ENCODE measurements at regions not wholly inside any gene's neighbourhood (a gene's known extent, or its start where the extent isn't known, plus 50 kb on each side); places are given as distances from the start of the nearest gene placed in this dataset.

DNA sequence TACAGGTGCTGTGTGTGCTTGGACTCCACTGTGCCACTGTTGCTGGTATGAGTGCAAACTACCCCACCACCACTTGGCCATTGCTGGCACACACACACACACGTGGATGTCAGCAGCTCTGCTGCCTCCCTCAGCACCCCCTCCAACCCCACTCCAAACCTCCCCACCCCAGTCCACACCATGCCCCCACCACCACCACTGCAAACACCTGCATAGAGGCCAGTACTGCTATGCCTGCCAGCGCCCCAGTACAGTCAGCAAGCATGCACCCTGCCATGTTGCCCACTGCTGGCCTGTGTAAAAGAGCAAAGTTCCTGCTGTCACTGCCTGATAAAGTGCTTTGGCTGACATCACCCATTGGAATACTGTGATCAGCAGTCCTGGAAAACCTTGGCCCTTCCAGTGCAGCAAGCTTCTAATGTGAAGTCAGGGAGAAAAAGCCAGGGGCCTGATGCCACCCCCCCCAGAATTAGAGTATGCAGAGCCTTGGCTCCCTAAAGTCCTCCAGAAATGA lies 519.2 kb upstream of the PCDH15 start:
- FAIRE-seq: no peak

DNA sequence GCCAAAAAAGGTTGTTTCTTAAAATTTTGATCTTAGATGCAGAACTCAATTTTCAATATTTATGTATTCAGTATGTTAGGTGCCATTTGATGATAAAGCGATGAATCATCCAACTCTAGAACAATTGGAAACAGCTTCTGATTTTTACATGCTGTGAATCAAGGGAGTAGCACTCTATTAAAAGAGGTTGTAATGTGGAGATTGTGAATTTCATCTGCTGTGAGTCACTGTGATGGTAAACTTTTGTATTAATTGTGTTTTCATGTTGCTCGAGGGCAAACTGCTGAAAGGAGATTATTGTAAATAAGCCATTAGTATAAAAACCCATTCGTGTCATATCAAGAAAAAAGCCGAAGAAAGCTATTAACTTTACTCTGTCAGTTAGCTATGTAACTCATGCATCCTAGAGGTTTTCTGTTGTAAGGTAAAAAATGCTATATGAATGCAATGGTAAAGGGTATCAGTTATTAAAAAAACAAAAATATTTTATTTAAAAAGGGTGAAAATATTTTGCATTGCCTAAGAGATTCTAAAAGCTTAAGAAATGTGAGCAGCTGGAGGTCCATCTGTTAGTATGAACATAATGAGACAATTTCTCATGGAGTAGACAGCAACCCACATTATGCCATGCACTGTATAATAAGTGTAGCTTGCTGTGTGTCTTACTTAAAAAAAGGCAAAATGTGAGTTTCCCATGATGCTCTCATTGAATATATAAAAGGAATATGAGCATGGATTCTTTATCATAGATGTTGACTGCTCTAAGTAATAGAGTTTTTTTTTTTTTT lies 511.0 kb upstream of the PCDH15 start:
- DNase-seq (ENCODE audit: extremely low spot score, insufficient read length, low read depth) (no peak), FAIRE-seq (no peak)

More for the DNA sequence above, 519.2 kb upstream of the PCDH15 start:
- DNase-seq (ENCODE audit: extremely low spot score, insufficient read length, low read depth): no peak

GRCh38 chr10:55310143-55310542 lies 509.1 kb upstream of the PCDH15 start:
- DNase-seq (ENCODE audit: extremely low spot score, insufficient read length, low read depth) (no peak), FAIRE-seq (no peak)

GRCh38 chr10:55305285-55305684 lies 504.3 kb upstream of the PCDH15 start:
- FAIRE-seq (no peak), DNase-seq (ENCODE audit: extremely low spot score, insufficient read length, low read depth) (no peak)

- DNase-seq (ENCODE audit: extremely low spot score, insufficient read length, low read depth): no peak
- FAIRE-seq: no peak
Measured at GRCh38 chr10:55287346-55287745, 486.3 kb upstream of the PCDH15 start.

DNA sequence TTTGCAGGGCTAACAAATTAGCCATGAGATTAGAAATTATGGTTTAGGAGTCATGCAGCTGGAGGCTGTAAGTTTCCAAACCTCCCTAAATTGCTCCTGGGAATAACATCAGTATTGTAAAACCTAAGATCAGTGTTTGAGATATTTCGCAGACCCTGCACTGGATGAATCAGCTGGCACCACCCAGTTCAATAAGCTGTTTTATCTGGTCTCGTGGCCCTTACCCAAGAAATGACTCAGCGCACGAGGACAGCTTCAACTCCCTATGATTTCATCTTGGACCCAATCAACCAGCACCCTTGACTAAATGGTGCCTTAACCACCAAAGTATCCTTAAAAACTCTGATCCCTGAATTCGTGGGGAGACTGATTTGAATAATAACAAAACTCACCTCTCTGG lies 482.0 kb upstream of the PCDH15 start:
- DNase-seq (ENCODE audit: extremely low spot score, insufficient read length, low read depth) (no peak), FAIRE-seq (no peak)

- DNase-seq (ENCODE audit: extremely low spot score, insufficient read length, low read depth) (no peak), FAIRE-seq (no peak)
Measured at GRCh38 chr10:55280696-55281095, 479.7 kb upstream of the PCDH15 start.

DNA sequence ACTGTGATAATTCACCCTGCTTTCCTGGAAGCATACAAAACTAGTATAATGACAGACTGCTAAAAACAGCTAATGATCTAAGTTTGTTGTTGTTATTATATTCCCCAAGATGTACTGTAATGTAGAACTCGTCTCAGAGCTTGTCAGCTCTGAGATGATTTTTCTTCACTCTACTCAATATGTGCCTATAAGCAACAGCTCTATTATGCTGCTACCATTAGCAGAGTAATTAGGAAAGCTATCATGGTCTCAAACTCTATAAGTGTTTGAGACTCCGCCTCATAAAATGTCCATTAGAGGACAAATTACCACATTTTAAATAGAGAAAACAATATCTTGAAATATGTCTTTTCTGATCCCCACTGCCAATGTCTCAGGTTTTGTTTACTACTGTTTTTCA lies 476.5 kb upstream of the PCDH15 start:
- DNase-seq (ENCODE audit: extremely low spot score, insufficient read length, low read depth) (no peak), FAIRE-seq (no peak)

DNA sequence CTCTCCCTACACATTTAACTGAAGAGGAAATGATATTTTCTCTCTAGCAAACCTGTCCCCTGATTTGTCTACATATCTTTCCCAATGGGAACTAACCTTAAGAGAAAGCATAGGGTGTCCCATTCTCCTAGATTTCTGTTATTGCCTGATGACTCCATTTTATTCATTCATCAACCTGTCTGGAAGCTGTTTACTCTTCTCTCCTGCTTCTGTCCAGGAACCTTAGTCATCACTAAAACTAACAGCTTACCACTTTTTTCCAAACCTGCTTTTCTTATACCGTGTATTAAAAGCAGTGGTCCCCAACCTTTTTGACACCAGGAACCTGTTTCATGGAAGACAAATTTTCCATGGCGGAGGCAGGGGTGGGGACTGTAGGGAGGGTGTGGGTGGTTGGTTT lies 473.3 kb upstream of the PCDH15 start:
- DNase-seq (ENCODE audit: extremely low spot score, insufficient read length, low read depth) (no peak), FAIRE-seq (no peak)

DNA sequence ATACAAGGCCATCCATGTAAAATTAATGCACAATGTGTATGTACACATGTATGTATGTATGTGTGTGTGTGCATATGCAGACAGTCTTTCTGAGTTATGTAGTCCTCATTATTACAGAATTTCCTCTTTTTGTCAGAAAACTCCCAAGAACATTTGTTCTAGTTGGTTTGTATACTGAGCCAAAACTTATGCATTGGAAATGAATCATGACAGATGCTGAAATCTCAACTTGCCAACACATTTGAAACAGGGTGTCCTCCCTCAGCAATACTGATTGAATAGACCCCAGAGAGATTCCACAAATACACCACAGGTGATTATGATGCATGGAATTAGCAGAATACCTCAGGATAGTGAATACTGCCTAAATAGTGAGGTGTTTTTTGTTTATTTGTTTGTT lies 472.9 kb upstream of the PCDH15 start:
- FAIRE-seq: no peak
- DNase-seq (ENCODE audit: extremely low spot score, insufficient read length, low read depth): no peak

DNA sequence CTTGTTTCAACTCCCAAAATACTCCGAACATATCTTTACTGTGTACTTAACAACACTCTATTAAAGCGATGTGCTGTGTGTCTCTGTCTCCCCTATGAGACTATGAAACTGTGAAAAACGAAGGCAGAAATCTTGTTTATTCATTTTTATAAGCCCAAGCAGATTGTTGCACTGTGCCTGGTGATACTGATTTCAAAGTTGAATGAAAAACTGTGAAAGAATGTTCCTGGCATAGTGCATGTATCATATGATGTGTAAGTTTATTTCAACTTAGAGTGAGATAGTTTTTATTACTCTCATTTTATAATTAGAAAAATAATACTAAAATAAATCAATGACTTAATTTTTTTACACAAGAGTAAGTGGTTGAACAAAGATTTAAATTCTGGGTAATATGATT lies 471.9 kb upstream of the PCDH15 start:
- FAIRE-seq (no peak), DNase-seq (ENCODE audit: extremely low spot score, insufficient read length, low read depth) (no peak)

- DNase-seq (ENCODE audit: extremely low spot score, insufficient read length, low read depth) (no peak), FAIRE-seq (no peak)
Measured at GRCh38 chr10:55266797-55267196, 465.8 kb upstream of the PCDH15 start.

- no peak for FAIRE-seq
- DNase-seq (ENCODE audit: extremely low spot score, insufficient read length, low read depth): no peak
Measured at GRCh38 chr10:55263327-55263726, 462.3 kb upstream of the PCDH15 start.

DNA sequence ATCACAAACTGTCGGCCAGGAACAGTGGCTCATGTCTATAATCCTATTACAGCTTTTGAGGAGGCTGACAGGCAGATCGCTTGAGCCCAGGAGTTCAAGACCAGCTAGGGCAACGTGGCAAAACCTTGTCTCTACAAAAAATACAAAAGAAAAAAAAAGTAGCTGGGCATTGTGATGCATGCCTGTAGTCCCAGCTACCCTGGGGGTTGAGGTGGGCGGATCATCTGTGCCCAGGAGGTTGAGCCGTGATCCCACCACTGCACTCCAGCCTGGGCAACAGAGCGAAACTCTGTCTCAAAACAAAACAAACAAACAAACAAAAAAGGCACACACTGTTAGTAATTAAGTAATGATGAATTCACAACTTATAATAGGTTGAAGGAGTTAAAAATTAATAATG lies 441.5 kb upstream of the PCDH15 start:
- no peak for DNase-seq (ENCODE audit: extremely low spot score, insufficient read length, low read depth)

DNA sequence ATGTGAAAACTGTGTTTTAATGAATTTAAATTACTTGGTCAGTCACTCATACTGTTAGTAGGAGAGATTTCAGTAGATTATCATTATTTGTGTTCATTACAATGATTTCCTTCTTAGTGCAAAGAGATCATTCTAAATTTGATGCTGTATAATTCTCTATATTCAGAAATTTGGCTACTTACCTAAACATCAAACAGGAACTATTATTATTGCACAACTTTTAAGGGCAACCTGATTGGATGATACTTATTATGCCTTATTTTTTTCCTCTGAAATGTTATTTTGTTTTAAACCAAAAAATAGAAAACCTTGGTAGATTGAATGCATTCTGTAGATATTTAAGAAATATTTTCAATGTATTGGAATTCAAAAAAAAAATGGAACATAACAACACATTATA lies 436.4 kb upstream of the PCDH15 start:
- FAIRE-seq (no peak), DNase-seq (ENCODE audit: extremely low spot score, insufficient read length, low read depth) (no peak)

More for the DNA sequence above, 441.5 kb upstream of the PCDH15 start:
- no peak for FAIRE-seq

- DNase-seq (ENCODE audit: extremely low spot score, insufficient read length, low read depth) (no peak), FAIRE-seq (peak; percentile 67)
Measured at GRCh38 chr10:55233505-55233904, 432.5 kb upstream of the PCDH15 start.

DNA sequence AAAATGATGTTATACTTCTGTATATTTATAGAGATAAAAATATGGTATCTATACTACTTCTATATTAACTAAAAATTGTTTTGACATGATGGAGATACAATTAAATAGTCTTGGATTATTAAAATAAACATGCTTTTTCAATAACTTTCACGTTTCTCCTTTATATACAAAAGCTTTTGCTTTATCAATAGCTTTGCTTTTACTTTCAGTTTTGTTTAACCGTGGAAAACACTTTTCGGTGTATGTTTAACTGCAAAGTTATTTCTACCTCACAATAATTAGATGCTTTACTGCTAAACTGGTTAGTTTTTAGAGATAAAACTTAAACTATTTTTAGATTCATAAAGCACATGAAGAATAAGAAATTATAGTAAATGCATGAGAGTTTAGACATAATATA lies 432.1 kb upstream of the PCDH15 start:
- no peak for DNase-seq (ENCODE audit: extremely low spot score, insufficient read length, low read depth)
- FAIRE-seq: no peak

DNA sequence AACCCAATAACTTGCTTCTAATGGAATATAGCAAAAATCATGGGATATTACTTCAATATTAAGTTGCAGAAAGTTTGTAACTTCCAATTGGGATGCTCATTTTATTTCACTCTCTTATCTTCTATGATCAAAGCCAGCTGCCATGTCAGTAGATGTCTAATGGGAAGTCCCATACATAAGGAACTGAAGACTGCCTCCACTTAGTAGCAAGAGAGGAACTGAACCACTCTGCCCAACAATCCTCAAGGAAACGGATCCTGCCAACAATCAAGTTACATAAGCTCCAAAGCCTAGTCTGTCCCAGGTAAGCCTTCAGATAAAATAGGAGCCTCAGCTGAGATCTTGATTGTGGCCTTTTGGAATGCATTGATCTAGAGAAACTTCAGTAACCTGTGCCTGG lies 431.5 kb upstream of the PCDH15 start:
- DNase-seq (ENCODE audit: extremely low spot score, insufficient read length, low read depth): no peak
- no peak for FAIRE-seq

DNA sequence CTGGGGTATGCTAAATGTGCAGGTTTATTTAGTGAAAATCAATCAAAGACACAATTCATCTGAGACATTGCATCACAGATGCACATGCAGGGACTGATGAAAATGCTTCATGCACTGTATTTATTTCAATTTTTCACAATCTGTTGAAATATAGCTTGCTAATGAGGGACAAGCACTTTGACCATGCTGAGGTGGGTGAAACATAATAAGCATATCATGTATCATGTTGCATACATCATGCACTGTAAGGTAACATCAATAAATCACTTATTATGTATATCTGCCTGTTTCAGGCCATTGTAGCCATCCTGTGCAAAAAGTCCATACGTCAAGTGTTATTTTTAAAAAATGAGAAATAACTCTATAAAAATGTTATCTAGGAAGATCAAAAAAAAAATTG lies 426.9 kb upstream of the PCDH15 start:
- FAIRE-seq (no peak), DNase-seq (ENCODE audit: extremely low spot score, insufficient read length, low read depth) (no peak)

GRCh38 chr10:55224007-55224781 lies 423.2 kb upstream of the PCDH15 start:
- no peak for DNase-seq (ENCODE audit: extremely low spot score, insufficient read length, low read depth)
- FAIRE-seq: no peak

- FAIRE-seq (no peak), DNase-seq (ENCODE audit: extremely low spot score, insufficient read length, low read depth) (no peak)
Measured at GRCh38 chr10:55223352-55223751, 422.3 kb upstream of the PCDH15 start.

Measured in GM18507 (cell line).